Hematopoietic multipotent progenitor cell treated with erythropoietin and hydrocortisone succinate and interleukin-3 and kit ligand, for 6 days (in vitro differentiated cells): ENCODE measurements at regions not wholly inside any gene's neighbourhood (a gene's known extent, or its start where the extent isn't known, plus 50 kb on each side); places are given as distances from the start of the nearest gene placed in this dataset.
"Not testable (repeated sequence)": the region's sequence is repeated elsewhere in the genome, so short reads cannot be mapped to it uniquely, and the experiment has no call there.

Source experiments
- DNase-seq: peaks from one replicate; pipeline ENCODE4 v3.0.0-alpha.2; 2015

- peak; percentile 60 for DNase-seq
Measured at GRCh38 chr2:239882331-239882732, 142.8 kb downstream of the NDUFA10 start.

GRCh38 chr2:239881561-239882320 is 143.4 kb downstream of the NDUFA10 start:
- DNase-seq, result no peak

DNA sequence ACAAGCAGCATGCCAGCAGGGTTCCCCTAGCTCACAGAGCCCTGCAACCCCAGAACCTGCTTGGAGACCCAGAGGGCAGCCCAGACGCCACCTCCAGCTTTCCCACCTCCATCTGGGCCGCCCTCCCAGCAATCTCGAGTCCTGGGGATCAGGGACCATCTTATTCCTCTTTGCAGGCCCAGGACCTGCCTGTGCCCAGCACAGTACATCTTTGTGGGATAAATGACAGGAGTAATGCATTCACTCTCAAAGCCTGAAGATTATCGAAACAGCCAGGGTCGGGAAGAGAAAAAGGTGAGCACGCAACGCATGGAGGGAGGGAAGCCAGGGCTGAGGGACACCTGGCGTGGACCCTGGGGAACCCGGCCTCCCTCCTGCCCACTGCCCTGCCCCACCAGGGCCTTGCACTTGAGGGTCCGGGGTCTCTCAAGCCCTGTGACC is 144.1 kb downstream of the NDUFA10 start:
- no peak for DNase-seq

GRCh38 chr2:239880396-239880795 is 144.7 kb downstream of the NDUFA10 start:
- DNase-seq, result no peak

DNA sequence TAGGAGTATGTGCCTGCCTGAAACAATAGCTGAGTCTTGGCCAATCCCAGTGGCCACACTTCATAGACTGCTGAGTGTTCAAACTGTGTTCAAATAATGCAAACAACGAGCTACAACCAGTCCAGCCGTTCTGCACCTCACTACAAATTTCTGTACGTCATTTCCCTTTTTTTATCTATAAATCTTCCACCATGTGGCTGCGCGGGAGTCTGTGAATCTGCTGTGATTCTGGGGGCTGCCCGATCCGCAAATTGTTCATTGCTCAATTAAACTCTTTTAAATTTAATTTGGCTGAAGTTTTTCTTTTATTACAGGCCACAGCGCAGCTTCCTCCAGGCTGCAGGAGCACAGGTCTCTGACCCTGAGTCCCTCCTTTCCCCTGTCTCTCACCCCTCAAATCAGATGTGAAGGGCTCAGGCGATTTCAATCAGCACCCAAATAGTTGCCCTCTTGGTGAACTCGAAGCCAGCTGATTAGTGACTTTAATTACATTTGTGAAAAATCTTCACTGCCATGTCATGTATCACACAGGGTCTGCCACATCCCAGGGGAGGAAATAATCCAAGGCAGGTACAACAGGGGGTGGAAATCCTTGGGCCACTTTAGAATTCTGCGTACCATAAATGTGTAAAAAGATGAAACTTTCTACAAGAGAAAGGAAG is 145.6 kb downstream of the NDUFA10 start:
- DNase-seq, result no peak

- no peak for DNase-seq
Measured at GRCh38 chr2:239878686-239879085, 146.5 kb downstream of the NDUFA10 start.

GRCh38 chr2:239876948-239877289 is 148.2 kb downstream of the NDUFA10 start:
- no peak for DNase-seq

DNA sequence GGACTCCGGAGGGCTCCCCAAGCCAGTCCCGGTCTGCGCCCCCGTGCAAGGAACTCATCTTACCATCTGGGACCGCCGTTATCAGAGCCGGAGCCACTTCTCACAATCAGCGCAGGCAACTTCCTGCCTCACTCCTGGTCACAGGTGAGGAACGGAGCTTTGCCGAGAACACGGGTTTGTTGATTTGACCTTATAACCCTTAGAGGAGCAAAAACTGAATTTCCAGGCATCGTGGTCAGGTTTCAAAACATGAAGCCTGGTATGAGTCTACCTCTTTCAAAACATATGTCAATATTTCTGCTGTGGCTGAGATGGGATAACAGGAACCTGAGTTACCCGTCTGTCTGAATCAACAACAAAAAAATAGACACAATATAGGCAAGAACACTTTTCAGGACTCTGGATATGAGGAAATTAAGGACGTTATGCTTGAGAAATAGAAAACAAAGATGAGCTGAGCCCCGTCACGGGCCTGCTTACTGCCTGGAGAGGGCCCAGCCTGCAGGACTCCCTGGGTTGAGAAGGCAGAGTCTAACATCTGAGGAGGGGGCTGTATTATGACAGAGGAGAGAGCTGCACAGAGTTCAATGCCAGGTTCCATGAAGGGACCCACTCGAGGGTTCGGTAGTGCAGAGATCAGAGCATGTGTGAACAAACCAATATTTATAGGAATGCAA is 148.7 kb downstream of the NDUFA10 start:
- no peak for DNase-seq

- no peak for DNase-seq
Measured at GRCh38 chr2:239874636-239875356, 150.3 kb downstream of the NDUFA10 start.

DNA sequence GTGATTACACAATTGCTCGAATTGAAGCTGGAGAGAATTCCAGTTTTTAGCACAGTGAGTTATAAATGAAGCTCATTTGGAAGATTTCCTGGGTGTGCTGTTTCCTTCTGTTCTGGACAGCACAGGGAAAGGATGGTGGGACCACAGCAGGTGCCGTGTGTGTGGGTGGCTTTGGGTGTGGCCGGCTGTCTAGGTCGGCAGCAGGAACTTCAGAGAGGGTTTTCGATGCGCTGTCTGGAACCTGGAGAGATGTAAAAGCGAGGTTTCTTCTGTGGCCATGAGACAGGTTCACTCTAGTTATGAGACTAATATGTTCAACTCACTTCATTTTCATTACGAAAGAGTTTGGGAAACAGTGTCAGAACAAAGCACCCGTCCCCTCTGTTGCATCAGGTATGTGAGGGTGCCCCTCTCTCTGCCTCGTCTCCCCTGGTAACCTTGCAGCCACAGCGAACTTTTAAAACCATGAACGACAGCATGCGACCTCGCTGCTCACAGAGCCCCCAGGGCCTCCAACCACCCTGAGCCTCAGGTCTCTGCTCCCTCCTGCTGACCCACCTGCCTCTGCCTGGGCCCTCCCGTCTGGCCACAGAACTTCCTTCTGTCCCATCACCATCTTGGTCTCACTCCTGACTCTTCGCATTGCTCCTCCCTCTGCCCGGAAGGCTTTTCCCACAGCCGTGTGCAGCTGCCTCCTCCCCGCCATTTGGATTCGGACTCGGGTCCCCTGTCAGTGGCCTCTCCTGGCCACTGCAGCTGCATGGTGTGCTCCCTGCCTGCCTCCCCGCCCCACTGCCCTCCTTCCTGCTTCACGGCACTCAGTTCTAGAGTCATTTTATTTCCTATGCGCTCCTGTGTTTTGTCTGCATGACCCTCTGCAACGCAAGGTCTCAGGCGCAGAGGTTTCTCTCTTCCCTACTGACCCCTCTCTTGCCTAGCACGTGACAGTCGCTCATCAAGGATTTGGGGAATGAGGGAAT is 151.2 kb downstream of the NDUFA10 start:
- DNase-seq, result no peak

- DNase-seq, result no peak
Measured at GRCh38 chr2:239871481-239872435, 153.4 kb downstream of the NDUFA10 start.

GRCh38 chr2:239870863-239871262 is 154.3 kb downstream of the NDUFA10 start:
- DNase-seq, result no peak

DNA sequence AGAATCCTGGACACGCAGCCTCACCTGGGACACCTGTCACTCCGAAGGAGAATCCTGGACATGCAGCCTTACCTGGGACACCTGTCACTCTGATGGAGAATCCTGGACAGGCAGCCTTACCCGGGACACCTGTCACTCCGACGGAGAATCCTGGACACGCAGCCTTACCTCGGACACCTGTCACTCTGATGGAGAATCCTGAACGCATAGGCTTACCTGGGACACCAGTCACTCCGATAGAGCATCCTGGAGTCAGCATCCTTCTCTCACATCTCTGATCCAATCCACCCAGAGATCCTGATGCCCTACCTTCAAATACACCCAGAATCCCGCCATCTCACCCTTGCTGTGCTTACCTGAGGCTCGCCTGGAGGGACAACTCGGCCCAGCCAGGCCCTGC is 154.9 kb downstream of the NDUFA10 start:
- no peak for DNase-seq

GRCh38 chr2:239869272-239870155 is 155.6 kb downstream of the NDUFA10 start:
- DNase-seq, result no peak

DNA sequence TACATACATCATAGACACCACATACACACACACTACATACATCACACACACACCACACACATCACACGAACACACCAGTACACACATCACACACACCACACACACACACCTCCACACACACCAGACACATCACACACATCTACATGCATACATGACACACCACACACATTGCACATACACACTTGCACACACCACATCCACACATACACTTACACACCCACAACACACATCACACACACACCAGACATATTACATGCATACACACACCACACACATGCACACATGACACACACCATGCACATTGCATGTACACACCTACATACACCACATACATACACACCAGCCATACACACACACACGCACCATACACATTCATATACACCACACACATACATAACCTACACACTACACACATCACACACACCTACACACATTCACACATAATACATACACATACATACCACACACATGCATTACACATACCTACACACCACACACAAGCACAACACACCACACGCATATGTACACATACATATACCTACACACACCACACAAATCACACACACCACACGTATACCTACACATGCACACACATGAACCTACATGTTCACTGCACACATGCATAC is 156.5 kb downstream of the NDUFA10 start:
- DNase-seq, result no peak

DNA sequence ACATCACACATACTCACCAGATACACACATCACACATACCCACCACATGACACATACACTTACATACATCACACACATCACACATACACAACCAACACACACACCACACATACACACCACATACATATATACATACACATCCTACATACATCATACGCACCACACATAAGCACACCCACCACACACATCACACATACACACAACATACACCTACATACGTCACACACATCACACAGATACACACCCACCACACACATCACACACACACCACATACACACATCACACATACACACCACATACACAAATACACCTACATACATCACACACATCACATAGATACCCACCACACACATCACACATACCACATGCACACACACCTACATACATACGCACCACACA is 158.4 kb downstream of the NDUFA10 start:
- DNase-seq, result no peak

- no peak for DNase-seq
Measured at GRCh38 chr2:239866350-239866749, 158.8 kb downstream of the NDUFA10 start.

- not testable (repeated sequence) for DNase-seq
Measured at GRCh38 chr2:239865856-239866255, 159.3 kb downstream of the NDUFA10 start.

DNA sequence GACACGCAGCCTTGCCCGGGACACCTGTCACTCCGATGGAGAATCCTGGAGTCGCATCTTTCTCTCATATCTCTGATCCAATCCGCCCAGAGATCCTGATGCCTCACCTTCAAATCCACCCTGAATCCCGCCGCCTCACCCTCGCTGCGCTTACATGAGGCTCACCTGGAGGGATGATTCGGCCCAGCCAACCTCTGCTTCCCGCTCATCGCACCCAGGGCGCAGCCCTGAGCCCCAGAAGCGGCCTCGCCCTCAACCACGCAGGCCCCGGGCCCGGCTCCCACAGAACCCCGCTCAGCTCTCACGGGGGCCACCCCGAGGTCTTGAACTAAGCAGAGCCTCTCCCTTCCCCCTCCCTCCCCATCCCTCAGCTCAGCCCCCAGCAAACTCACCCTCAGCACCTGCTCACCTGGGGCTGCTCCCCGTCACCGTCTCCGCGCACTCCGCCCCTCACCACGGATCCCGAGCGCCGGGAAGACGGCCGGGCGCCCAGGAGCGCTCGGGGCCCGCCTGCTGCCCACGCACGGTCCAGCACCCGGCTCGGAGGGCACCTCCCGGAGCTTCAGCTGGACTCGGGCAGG is 160.0 kb downstream of the NDUFA10 start:
- no peak for DNase-seq
